Stimulated activated naive B cell treated with anti-CD40 and anti-IgM and Interleukin-4, amounts not matched to agents 10 μg/mL and 1 μg/mL and 100 μg/mL, for 72 hours (primary cell): ENCODE measurements at regions not wholly inside any gene's neighbourhood (a gene's known extent, or its start where the extent isn't known, plus 50 kb on each side); places are given as distances from the start of the nearest gene placed in this dataset.

ENCODE experiments used
- ATAC-seq, 2 donors: fragments of 150-1000 bp; cut with Tn5 transposase; replicated peaks; 2 replicates each; pipeline ENCODE4 v1.10.0; 2021; ENCODE audit warnings: moderate library complexity in 1 of 2
- DNase-seq: peaks from one replicate; pipeline ENCODE4 v3.0.0; 2021
- H3K27ac Mint-ChIP-seq: one replicate; pipeline ENCODE4 v1.8.0; 2022; ENCODE audit warnings: mild to moderate bottlenecking, mixed read lengths
- H3K27me3 Mint-ChIP-seq, 2 donors: one replicate each; pipeline ENCODE4 v1.8.0; 2022; ENCODE audit warnings: mixed read lengths in 2 of 2
- H3K36me3 Mint-ChIP-seq, 2 donors: one replicate each; pipeline ENCODE4 v1.8.0; 2022; ENCODE audit warnings: mixed read lengths in 2 of 2, mild to moderate bottlenecking in 1 of 2
- H3K4me1 Mint-ChIP-seq, 2 donors: one replicate each; pipeline ENCODE4 v1.8.0; 2022; ENCODE audit warnings: mixed read lengths in 2 of 2, mild to moderate bottlenecking in 1 of 2
- H3K4me3 Mint-ChIP-seq, 2 donors: one replicate each; pipeline ENCODE4 v1.8.0; 2022; ENCODE audit warnings: mild to moderate bottlenecking in 2 of 2, mixed read lengths in 2 of 2, moderate library complexity in 1 of 2
- H3K9me3 Mint-ChIP-seq, 2 donors: one replicate each; pipeline ENCODE4 v1.8.0; 2022; ENCODE audit warnings: mixed read lengths in 2 of 2, mild to moderate bottlenecking in 1 of 2

DNA sequence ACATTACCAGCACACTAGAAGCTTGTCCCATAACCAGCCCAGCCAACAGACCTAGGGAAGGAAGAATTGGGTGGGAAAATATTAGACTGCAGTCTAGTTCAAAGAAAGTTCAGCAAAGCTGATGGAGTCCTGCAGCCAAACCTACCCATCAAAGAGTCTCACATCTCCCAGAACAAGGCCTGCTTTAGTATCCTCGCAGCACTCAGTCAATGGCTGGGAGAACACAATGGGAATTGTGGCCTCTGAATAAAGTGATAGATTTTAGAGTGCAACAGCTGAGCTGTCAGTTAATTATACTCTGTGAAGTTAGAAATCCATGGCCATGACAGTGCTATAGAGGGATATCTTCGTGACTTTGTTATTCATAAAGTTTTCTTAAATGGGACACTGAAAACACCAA lies 207.2 kb upstream of the NAALADL2 start:
- Mint-ChIP-seq H3K27ac (no peak overlapping the region), H3K4me1 (no peaks in the 10 kb centered on the region), H3K4me3 (no peak overlapping the region), H3K27me3 (no peaks in the 10 kb centered on the region), H3K36me3 (no peaks in the 10 kb centered on the region), H3K9me3 (peaks cover 3% of the 10 kb centered on the region in 2 donors)
- no peak for DNase-seq
- no peak for ATAC-seq

DNA sequence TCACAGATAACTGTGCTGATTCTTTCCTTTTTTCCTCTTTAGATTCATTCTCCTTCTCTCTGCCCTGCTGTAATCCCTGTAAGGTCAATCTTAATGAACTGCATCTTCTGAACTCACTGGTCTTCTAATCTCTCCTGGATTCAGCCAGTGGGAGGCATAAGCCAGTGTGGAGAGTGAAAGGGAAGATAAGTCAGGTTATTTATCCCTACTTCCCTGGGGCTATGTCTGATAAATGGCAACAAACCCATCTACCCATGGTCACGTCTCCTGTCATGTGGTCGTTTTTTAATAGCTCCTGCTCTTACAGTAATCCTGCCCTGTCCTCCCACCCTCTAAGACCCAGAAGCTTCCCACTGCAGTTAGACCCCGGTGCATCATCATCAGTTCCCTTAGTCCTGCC lies 199.6 kb upstream of the NAALADL2 start:
- ATAC-seq = no peak
- Mint-ChIP-seq H3K9me3 (peaks cover 0 to 3% of the 10 kb centered on the region in 2 donors), H3K36me3 (no peaks in the 10 kb centered on the region), H3K27ac (no peak overlapping the region), H3K4me3 (no peak overlapping the region), H3K4me1 (no peaks in the 10 kb centered on the region), H3K27me3 (no peaks in the 10 kb centered on the region)
- DNase-seq = no peak

DNA sequence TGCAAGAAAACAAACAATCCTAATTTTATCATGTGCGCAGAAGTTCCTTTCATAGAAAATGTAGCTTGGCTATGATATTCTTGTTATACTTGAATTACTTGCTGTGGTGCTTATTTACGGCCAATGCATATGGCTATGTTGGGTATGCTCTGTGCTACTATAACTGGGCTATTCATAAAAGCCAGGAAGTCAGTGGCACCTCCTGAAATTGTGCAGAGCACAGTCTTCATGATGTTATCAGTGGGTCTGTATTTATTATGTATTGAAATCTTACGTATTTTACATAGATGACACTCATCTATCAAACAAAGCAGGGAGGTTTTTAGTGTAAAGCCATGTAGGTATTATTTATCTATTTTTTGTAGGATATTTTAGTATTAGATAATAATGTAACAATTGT lies 196.5 kb upstream of the NAALADL2 start:
- H3K36me3 Mint-ChIP-seq = no peaks in the 10 kb centered on the region
- H3K4me1 Mint-ChIP-seq = no peaks in the 10 kb centered on the region
- DNase-seq (no peak), ATAC-seq (no peak)
- H3K4me3 Mint-ChIP-seq = no peak overlapping the region
- peaks cover 2% of the 10 kb centered on the region in 2 donors for H3K9me3 Mint-ChIP-seq
- no peak overlapping the region for H3K27ac Mint-ChIP-seq
- H3K27me3 Mint-ChIP-seq = no peaks in the 10 kb centered on the region

DNA sequence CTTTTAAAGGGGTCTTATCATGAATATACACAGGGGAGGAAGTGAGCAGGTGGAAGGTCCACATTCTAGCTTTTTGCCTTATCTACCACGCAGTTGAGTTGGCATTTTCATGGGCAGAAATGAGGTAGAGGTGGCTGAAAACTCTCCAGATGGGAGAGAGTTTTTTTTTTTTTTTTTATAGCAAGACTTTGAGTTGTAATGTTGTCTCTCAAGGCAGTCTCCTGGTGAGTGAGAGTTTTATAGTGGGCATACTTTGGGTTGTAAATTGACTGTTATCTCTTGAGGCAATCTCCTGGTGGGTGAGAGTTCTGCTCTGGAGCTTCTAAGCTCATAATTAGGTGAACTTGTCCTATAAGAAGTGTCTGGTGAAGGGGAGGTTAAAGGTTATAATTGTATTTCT lies 191.7 kb upstream of the NAALADL2 start:
- Mint-ChIP-seq H3K36me3 (peaks cover 0 to 1% of the 10 kb centered on the region in 2 donors), H3K4me1 (no peaks in the 10 kb centered on the region), H3K27me3 (no peaks in the 10 kb centered on the region), H3K27ac (no peak overlapping the region), H3K4me3 (no peak overlapping the region), H3K9me3 (peaks cover 6% of the 10 kb centered on the region in 2 donors)
- ATAC-seq = no peak
- no peak for DNase-seq

DNA sequence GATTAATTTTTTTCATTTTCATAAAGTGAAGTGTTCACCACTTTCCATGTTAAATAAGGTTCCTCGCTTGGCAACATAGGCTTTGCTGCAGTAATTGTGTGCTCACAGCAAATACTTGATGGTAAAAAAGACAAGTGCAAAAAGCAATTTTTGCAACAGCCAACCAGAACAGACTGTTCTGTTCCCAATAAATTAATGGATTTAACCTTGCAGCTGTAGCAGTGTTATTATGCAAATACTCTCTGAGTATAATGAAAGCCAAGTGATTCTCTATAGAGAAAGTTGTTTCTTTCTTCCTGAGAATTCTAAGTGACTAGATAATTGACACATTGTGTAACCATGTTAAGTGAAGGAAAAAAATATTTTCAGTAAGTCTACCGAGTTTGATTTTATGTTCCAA lies 183.7 kb upstream of the NAALADL2 start:
- H3K36me3 Mint-ChIP-seq = no peaks in the 10 kb centered on the region
- ATAC-seq (no peak), DNase-seq (no peak)
- H3K27ac Mint-ChIP-seq = no peak overlapping the region
- H3K9me3 Mint-ChIP-seq = peaks cover 6 to 17% of the 10 kb centered on the region in 2 donors
- no peak overlapping the region for H3K4me3 Mint-ChIP-seq
- H3K27me3 Mint-ChIP-seq = no peaks in the 10 kb centered on the region
- no peaks in the 10 kb centered on the region for H3K4me1 Mint-ChIP-seq

DNA sequence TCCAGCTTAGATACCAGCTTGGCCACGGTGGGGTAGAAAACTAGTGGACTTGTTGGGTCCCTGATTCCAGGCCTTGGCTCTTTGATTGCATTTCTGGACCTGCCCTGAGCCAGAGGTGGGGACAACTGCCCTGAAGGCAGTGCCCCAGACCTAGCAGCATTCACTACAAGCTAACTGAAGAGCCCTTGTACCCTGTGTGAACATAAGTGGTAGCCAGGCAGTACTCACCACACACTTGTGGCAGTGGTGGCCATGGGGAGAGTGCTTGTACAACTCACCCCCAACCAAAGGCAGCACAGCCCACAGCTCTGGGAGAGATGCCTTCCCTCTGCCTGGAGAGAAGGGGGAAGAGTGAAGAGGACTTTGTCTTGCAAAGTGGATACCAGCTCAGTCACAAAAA lies 177.3 kb upstream of the NAALADL2 start:
- no peak for DNase-seq
- Mint-ChIP-seq H3K9me3 (peaks cover 8 to 12% of the 10 kb centered on the region in 2 donors), H3K4me1 (no peaks in the 10 kb centered on the region), H3K27ac (no peak overlapping the region), H3K27me3 (no peaks in the 10 kb centered on the region), H3K4me3 (no peak overlapping the region), H3K36me3 (no peaks in the 10 kb centered on the region)
- ATAC-seq = peak; percentile 18 to 19

DNA sequence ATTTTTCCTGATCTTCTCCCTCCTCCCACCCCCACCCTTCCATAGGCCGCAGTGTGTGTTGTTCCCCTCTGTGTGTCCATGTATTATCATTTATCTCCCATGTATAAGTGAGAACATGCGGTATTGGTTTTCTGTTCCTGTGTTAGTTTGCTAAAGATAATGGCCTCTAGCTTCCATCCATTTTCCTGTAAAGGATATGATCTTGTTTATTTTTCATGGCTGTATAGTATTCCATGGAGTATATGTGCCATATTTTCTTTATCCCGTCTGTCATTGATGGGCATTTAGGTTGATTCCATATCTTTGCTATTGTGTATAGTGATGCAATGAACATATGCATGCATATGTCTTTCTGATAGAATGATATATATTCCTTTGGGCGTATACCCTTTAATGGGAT lies 173.3 kb upstream of the NAALADL2 start:
- H3K9me3 Mint-ChIP-seq = peaks cover 11 to 13% of the 10 kb centered on the region in 2 donors
- no peak overlapping the region for H3K27ac Mint-ChIP-seq
- H3K4me1 Mint-ChIP-seq = no peaks in the 10 kb centered on the region
- ATAC-seq = no peak
- DNase-seq = no peak
- H3K4me3 Mint-ChIP-seq = no peak overlapping the region
- no peaks in the 10 kb centered on the region for H3K36me3 Mint-ChIP-seq
- no peaks in the 10 kb centered on the region for H3K27me3 Mint-ChIP-seq

DNA sequence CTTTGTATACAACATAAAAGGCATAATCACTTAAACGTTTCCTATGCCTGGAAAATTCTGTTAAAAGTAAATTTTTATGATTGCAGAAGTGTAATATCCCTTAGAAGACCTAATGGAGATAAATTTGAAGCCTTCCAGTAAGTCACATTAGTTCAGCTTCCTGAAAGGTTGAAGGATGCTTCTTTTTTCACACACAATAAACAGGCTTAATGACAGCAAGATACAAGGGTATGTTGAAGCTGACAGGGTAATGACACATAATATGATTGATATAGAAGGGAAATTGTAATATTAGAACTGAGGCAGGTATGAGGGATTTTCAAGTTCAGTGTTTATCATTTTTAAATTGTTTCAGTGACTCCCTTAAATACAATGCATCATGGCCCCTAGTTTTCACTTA lies 161.8 kb upstream of the NAALADL2 start:
- ATAC-seq = no peak
- DNase-seq = no peak
- Mint-ChIP-seq H3K27me3 (no peaks in the 10 kb centered on the region), H3K9me3 (no peaks in the 10 kb centered on the region), H3K4me1 (no peaks in the 10 kb centered on the region), H3K27ac (no peak overlapping the region), H3K4me3 (no peak overlapping the region), H3K36me3 (no peaks in the 10 kb centered on the region)

DNA sequence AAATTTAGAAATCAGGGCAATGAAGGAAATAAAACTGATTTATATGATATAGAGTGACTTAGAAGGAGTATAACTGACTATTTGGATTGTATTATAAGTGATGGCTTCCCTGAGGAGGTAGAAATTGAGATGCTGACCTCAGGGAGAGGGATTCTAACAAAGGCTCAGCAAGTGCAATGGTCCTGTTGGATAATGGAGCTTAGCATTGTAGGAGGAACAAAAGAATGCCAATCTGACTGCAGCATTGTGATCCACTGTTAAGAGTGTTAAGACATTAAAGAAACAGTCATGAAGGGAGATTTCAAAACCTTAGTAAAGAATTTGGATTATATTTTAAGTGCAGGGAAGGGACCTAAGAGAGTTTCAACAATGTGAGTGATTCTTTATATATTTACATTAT lies 158.4 kb upstream of the NAALADL2 start:
- H3K36me3 Mint-ChIP-seq = no peaks in the 10 kb centered on the region
- no peaks in the 10 kb centered on the region for H3K27me3 Mint-ChIP-seq
- no peak overlapping the region for H3K4me3 Mint-ChIP-seq
- no peaks in the 10 kb centered on the region for H3K4me1 Mint-ChIP-seq
- ATAC-seq = no peak
- H3K9me3 Mint-ChIP-seq = no peaks in the 10 kb centered on the region
- DNase-seq = no peak
- no peak overlapping the region for H3K27ac Mint-ChIP-seq

DNA sequence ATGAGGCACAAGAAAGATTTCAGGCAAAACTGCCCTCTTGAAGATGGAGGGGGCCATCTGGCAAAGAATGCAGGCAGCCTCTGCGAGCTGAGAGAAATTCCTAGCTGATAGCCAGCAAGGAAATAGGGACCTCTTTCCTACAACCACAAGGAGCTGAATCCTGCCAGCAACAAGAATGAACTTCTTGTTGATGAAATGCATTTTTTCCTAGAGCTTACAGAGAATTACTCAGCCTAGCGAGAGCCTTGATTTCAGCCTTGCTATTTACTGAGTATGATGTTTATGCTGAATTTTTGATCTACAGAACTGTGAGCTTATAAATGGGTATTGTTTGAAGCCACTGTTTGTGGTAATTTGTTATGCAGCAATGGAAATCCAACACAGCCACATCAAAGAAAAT lies 148.5 kb upstream of the NAALADL2 start:
- ATAC-seq (no peak), DNase-seq (no peak)
- Mint-ChIP-seq H3K4me1 (no peaks in the 10 kb centered on the region), H3K36me3 (no peaks in the 10 kb centered on the region), H3K27ac (no peak overlapping the region), H3K4me3 (no peak overlapping the region), H3K9me3 (peaks cover 0 to 2% of the 10 kb centered on the region in 2 donors), H3K27me3 (no peaks in the 10 kb centered on the region)

DNA sequence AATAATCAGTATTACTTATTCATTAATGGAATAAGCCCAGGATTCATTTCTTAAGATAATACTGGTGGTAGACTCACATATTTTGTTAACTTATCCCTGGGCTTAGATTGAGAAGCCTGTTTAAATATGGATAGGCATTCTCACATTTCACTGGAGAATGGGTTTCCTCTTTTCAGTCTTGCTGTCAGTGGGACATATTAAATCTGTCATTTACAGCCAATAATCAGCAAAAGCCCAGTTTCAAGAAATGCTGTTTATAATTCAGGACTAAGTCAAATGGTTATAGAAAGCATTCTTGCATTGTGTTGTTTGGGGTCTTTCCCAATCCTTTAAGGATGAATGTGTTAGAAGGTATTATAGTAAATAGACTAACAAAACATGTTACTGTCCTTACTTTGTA lies 143.7 kb upstream of the NAALADL2 start:
- ATAC-seq = no peak
- Mint-ChIP-seq H3K9me3 (peaks cover 0 to 3% of the 10 kb centered on the region in 2 donors), H3K4me1 (no peaks in the 10 kb centered on the region), H3K27me3 (no peaks in the 10 kb centered on the region), H3K27ac (no peak overlapping the region), H3K4me3 (no peak overlapping the region), H3K36me3 (no peaks in the 10 kb centered on the region)
- no peak for DNase-seq

DNA sequence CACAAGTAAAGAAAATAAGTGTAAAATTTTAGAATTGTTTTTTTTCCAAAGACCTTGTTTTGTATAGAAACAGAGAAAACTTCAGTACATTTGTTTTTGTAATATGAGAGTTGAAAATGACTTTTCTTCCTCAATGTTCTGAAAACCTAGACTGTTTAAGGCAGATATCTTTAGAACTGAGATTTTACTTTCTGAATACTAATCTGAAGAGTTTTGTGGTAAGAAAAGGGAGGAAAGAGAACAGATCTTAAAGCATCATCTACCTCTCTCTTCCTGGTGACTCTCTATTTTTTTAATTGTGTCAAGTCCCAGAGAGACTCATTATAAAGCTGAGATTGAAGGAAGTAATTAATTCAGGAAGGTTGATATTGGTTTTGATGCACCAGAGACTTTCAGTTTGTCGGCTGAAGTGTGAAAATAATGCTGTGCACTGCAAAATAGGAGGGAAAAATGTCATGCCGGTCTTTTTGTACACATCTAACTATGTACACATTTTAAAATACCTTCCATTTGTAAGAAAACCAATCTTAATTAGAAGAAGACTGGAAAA lies 142.1 kb upstream of the NAALADL2 start:
- ATAC-seq (no peak), DNase-seq (no peak)
- peaks cover 0 to 3% of the 10 kb centered on the region in 2 donors for H3K9me3 Mint-ChIP-seq
- H3K36me3 Mint-ChIP-seq = no peaks in the 10 kb centered on the region
- H3K4me3 Mint-ChIP-seq = no peak overlapping the region
- H3K27ac Mint-ChIP-seq = no peak overlapping the region
- H3K27me3 Mint-ChIP-seq = no peaks in the 10 kb centered on the region
- H3K4me1 Mint-ChIP-seq = no peaks in the 10 kb centered on the region

DNA sequence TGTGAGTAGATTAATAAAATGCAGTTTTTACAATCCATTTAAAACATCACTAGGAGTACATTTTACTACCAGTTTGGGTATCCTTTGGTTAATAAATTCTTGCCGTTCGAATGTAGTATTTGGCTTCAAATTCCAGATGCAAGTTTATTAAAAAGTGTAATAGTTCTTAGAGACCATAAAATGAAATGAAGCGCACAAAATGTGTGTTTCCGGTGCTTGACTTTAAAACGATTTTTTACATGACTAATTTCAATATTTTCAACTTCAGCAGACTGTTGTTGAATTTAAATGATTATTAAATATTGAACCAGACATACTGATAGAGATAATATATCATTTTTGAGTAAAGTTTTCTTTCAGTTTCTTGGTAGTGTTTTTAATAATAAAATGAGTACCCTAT lies 138.4 kb upstream of the NAALADL2 start:
- H3K4me3 Mint-ChIP-seq = no peak overlapping the region
- no peak overlapping the region for H3K27ac Mint-ChIP-seq
- DNase-seq (no peak), ATAC-seq (no peak)
- H3K27me3 Mint-ChIP-seq = no peaks in the 10 kb centered on the region
- peaks cover 0 to 1% of the 10 kb centered on the region in 2 donors for H3K9me3 Mint-ChIP-seq
- no peaks in the 10 kb centered on the region for H3K36me3 Mint-ChIP-seq
- no peaks in the 10 kb centered on the region for H3K4me1 Mint-ChIP-seq

DNA sequence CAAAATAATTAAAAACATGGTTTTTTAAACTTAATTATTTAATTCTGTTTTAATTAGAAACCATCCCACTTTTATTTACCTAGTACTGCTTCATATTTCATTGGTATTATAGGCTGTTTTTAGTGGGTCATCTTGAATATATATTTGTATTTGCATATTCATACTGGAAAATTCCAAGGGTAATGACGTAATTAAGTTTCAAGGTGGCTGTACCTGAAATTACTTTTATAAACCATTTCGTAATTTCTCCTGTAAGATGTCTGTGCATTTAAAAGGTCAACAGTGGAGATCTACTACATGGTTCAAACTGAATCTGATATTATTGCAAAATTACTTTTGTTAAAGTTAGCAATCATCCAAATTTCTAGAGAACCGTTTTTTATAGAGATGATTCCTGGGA lies 133.8 kb upstream of the NAALADL2 start:
- Mint-ChIP-seq H3K27ac (no peak overlapping the region), H3K9me3 (no peaks in the 10 kb centered on the region), H3K4me1 (no peaks in the 10 kb centered on the region), H3K27me3 (no peaks in the 10 kb centered on the region), H3K36me3 (no peaks in the 10 kb centered on the region), H3K4me3 (no peak overlapping the region)
- no peak for ATAC-seq
- DNase-seq = no peak

DNA sequence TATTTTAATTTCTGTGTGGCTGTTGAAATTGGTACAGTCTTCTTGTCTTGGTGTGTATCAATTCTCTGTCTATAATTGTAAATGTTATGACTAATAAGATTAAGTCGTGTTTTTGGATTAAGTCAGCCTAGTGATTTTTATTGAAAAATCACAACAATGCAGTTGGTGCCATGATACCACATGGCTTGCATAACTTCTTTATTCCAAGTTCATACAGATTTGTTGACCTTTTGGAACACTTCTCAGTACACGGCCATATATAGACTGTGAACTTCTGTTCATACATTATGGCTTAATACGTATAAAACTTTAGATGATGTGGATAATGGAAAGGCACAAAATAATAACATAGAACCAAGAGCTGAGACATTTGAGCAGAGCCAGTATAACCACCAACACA lies 121.2 kb upstream of the NAALADL2 start:
- H3K4me1 Mint-ChIP-seq = no peaks in the 10 kb centered on the region
- peaks cover 7 to 9% of the 10 kb centered on the region in 2 donors for H3K9me3 Mint-ChIP-seq
- ATAC-seq (no peak), DNase-seq (no peak)
- H3K36me3 Mint-ChIP-seq = no peaks in the 10 kb centered on the region
- no peak overlapping the region for H3K4me3 Mint-ChIP-seq
- H3K27ac Mint-ChIP-seq = no peak overlapping the region
- no peaks in the 10 kb centered on the region for H3K27me3 Mint-ChIP-seq

DNA sequence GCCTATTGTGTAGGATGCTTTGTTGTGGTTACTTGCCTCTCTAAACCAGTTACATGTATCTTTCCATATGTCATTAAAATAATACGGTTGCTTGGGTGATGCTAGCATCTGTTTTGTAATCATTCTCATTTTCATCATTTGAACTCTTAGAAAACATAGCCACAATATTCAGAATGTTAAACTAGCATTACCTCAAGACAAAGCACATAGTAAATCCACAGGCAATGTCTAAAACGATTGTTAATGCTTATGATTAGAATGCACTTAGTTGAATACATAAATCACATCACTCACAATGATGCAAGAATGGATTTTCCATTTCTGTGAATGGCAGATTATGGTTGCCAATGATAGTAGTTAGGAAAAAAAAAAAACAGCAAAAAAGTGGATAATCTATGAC lies 110.0 kb upstream of the NAALADL2 start:
- Mint-ChIP-seq H3K27me3 (no peaks in the 10 kb centered on the region), H3K4me3 (no peak overlapping the region), H3K27ac (no peak overlapping the region), H3K9me3 (peaks cover 7 to 15% of the 10 kb centered on the region in 2 donors), H3K36me3 (no peaks in the 10 kb centered on the region), H3K4me1 (no peaks in the 10 kb centered on the region)
- ATAC-seq (no peak), DNase-seq (no peak)
